Aorta (tissue), 5 donors: ENCODE measurements at regions not wholly inside any gene's neighbourhood (a gene's known extent, or its start where the extent isn't known, plus 50 kb on each side); places are given as distances from the start of the nearest gene placed in this dataset.

Source experiments
- ATAC-seq: fragments of 200-7000 bp; cut with Tn5 transposase; one replicate; pipeline ENCODE4 v1.9.1; 2022; ENCODE audit warnings: moderate library complexity; ENCODE audit not compliant: low FRiP score
- DNase-seq, 2 donors: peaks; one replicate each; pipeline ENCODE4 v3.0.0-alpha.2; 2020
- H3K27ac ChIP-seq, 2 donors: one replicate each; pipeline ENCODE4 v1.5.1; 2013; ENCODE audit warnings: low read length in 2 of 2, mild to moderate bottlenecking in 2 of 2, moderate library complexity in 2 of 2, control low read depth in 1 of 2, inconsistent platforms in 1 of 2, low read depth in 1 of 2
- H3K27me3 ChIP-seq, 2 donors: one replicate each; pipeline ENCODE4 v1.6.1; 2013; ENCODE audit warnings: control low read depth in 1 of 2, low read length in 1 of 2, mild to moderate bottlenecking in 1 of 2, moderate library complexity in 1 of 2; ENCODE audit not compliant: insufficient read depth in 2 of 2, control insufficient read depth in 1 of 2
- H3K36me3 ChIP-seq, 2 donors: one replicate each; pipeline ENCODE4 v1.6.1; 2013; ENCODE audit warnings: control low read depth in 1 of 2, low read length in 1 of 2, mild to moderate bottlenecking in 1 of 2; ENCODE audit not compliant: insufficient read depth in 2 of 2, control insufficient read depth in 1 of 2
- H3K4me1 ChIP-seq, 2 donors: one replicate each; pipeline ENCODE4 v1.6.1; 2013; ENCODE audit warnings: low read length in 2 of 2, control low read depth in 1 of 2, mild to moderate bottlenecking in 1 of 2, moderate library complexity in 1 of 2; ENCODE audit not compliant: insufficient read depth in 2 of 2, control insufficient read depth in 1 of 2
- H3K4me3 ChIP-seq, 2 donors: one replicate each; pipeline ENCODE4 v1.5.1; 2013; ENCODE audit warnings: low read length in 2 of 2, control low read depth in 1 of 2, mild to moderate bottlenecking in 1 of 2
- H3K9me3 ChIP-seq: one replicate; pipeline ENCODE4 v1.6.1; 2013; ENCODE audit warnings: mild to moderate bottlenecking, low read length; ENCODE audit not compliant: control insufficient read depth
- WGBS, 2 donors: extraction: QIAGEN DNeasy Blood & Tissue Kit; methylation state at CpG; one replicate each; pipeline ENCODE4 v1.1.7; 2013; 5-methylcytosine and 5-hydroxymethylcytosine counted together
- intact Hi-C, 2 donors: fragments of 100-400 bp; cut with DNase I; formaldehyde crosslinking; loops; one replicate each; pipeline versions ENCODE4 v1.14.2 to v1.15.0; 2022
- donor health status: healthy with polysubstance abuse.
- donor health status: Bipolar disorder and iron deficiency.
- donor health status: DM: no; HTN: no; CAD: no.
- donor health status: DM: no; HTN: no; CAD: no.
- donor health status: DM: yes; HTN: yes; CAD: no.

DNA sequence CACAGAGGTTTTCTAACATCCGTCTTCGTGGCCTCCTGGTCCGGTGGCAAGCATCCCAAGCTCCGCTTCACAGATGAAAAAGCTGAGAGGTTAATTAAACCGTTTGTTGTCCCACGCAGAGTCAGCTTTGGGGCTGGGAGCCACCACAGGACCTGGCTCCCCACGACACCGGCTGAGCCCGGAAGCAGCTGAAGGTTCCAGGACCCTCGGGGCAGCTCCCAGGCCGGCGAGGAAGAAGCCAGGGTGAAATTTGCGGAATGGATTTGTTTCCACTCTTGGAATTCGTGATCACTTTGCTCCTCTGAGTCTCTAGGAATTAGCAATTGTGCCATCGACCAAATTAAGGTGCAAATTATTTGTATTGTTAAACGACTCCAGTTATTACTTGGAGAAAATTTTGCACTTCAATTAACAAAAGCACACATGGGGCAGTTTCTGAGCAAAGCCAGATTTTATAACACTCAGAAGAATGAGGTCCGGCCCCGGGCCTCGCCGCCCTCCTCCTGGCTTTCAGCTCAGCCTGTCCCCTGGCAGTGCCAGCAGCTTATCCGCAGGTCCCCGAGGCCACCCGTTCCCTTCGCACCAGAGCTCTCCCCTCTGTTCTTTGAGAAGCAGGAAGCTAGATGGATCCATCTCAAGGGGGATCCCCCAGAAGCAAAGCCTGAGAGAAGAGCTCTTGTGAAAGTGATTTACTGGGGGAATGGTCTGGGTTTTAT is 69.1 kb downstream of the SIK1 start:
- no peak for DNase-seq
- intact Hi-C loops: no loop called here
- no peaks in the 10 kb centered on the region for H3K36me3 ChIP-seq
- no peak overlapping the region for H3K4me3 ChIP-seq
- 56 to 64% methylated on average over 24 of the region's 24 CpGs for WGBS, 2 donors
- H3K27me3 ChIP-seq: no peaks in the 10 kb centered on the region
- ATAC-seq: no peak
- H3K27ac ChIP-seq: no peak overlapping the region
- no peaks in the 10 kb centered on the region for H3K4me1 ChIP-seq
- no peaks in the 10 kb centered on the region for H3K9me3 ChIP-seq

DNA sequence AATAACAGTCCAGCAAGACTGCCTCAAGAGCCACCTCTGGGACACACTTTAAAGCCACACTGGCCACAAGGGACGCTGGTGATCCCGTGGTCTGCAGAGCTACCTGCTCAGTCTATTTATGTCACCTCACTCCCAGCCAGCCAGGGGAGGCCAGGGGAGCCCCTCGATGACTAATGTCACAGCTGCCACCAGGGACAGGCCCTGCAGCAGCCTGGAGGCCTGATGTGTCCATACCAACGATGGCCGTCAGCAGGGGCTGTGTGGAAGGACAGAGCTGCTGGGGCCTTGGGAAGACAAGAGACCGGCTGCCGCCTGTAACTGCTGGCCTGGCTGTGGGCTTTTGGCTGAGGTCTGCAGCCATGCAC is 71.0 kb downstream of the SIK1 start:
- H3K36me3 ChIP-seq: no peaks in the 10 kb centered on the region
- ATAC-seq (no peak), DNase-seq (no peak)
- intact Hi-C loops: no loop called here
- H3K9me3 ChIP-seq: no peaks in the 10 kb centered on the region
- H3K4me3 ChIP-seq: no peak overlapping the region
- WGBS, 2 donors: 72 to 76% methylated on average over 7 of the region's 7 CpGs
- H3K4me1 ChIP-seq: no peaks in the 10 kb centered on the region
- H3K27me3 ChIP-seq: no peaks in the 10 kb centered on the region
- no peak overlapping the region for H3K27ac ChIP-seq

DNA sequence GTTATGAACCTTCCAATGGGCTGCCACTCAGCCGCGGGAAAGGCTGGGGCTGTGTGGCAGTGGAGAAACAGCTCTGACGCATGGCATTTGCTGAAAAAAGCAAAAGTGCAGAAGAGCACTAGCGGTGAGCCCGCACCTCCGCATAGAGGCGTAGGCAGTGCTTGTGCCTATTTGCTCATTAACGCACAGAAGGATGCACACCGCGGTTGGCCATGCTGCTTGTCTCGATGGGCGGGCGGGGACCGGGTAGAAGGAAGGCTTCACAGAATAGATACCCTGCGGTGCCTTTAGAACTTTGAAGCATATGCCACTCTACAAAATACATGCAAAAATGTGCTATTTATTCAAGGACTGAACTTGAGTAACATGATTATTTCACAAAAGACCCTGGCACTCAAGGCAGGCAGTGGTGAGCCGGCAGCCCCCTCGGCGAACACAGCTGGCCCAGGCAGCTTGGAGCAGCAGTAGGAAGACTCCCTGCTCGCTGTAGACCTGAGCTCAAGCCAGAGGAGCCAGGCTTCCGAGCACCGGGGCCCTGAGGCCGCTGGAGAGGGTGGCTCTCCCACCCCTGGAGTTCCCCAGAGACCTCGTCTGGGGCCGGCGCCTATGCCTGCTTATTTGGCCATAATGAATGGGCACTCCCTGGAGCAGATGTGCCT is 71.5 kb downstream of the SIK1 start:
- intact Hi-C loops: no loop called here
- no peaks in the 10 kb centered on the region for H3K36me3 ChIP-seq
- no peaks in the 10 kb centered on the region for H3K4me1 ChIP-seq
- no peak overlapping the region for H3K27ac ChIP-seq
- ATAC-seq (no peak), DNase-seq (no peak)
- H3K9me3 ChIP-seq: no peaks in the 10 kb centered on the region
- WGBS, 2 donors: 82% methylated on average over 25 of the region's 25 CpGs
- H3K27me3 ChIP-seq: no peaks in the 10 kb centered on the region
- no peak overlapping the region for H3K4me3 ChIP-seq

DNA sequence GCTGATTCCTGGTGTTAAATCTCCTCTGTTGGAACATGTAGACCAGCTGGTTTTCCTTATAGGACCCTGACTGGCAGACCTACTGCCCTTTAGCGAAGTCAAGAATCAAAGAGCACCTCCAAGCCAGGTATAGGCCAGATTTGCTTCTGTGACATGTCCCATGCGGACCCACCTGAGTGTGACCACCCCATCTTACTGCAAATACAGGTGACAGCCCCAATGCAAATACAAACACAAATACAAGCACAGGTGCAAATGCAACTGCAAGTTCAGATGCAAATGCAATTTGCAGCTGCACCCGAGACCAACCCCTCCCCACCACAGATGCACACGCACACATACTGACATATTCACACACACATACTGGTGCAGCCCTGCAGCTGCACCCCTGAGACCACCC is 72.3 kb downstream of the SIK1 start:
- Histone ChIP-seq H3K27me3 (no peaks in the 10 kb centered on the region), H3K27ac (no peak overlapping the region), H3K4me3 (no peak overlapping the region), H3K9me3 (no peaks in the 10 kb centered on the region), H3K4me1 (no peaks in the 10 kb centered on the region), H3K36me3 (no peaks in the 10 kb centered on the region)
- no peak for DNase-seq
- WGBS, 2 donors: 94 to 96% methylated on average over 4 of the region's 4 CpGs
- intact Hi-C loops: no loop called here
- ATAC-seq: no peak

GRCh38 chr21:43354026-43354420 is 72.9 kb downstream of the SIK1 start:
- ATAC-seq (no peak), DNase-seq (no peak)
- Histone ChIP-seq H3K4me3 (no peak overlapping the region), H3K36me3 (no peaks in the 10 kb centered on the region), H3K27ac (no peak overlapping the region), H3K4me1 (no peaks in the 10 kb centered on the region), H3K9me3 (no peaks in the 10 kb centered on the region), H3K27me3 (no peaks in the 10 kb centered on the region)
- 88 to 94% methylated on average over 13 to 14 of the region's 14 CpGs for WGBS, 2 donors
- intact Hi-C loops: no loop called here

DNA sequence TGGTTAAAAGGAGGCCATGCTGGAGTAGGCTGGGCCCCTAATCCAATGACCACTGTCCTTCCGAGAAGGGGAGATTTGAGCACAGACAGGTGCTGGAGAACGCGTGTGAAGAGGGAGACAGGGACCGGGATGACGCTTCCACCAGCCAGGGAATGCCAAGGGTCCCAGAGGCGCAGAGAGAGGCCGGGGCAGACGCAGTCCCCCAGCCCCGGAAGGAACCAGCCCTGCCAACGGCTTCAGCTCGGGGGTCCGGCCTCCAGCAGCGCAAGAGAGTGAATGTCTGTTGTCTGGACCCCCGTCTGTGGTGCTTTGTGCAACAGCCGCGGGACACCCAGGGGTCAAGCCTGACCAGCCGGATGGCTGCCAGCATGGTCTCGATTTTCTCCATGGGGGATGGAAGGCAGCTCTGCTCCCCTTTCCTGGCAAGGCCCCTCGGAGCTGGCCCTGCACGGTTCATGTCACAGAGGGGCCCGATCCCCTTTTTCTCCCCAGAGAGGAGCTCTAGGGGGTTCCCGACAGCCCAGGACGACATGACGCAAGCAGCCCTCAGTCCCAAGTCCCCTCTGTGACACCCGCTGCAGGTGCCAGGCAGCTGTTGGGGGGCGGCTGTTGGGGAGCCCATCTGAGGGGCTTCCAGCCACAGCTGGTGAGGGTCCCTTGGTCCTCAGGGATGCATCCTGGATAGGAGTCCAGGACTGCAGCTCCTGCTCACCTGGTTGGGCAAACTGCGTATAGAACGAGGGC is 73.5 kb downstream of the SIK1 start:
- no peak for DNase-seq
- ATAC-seq: peak; percentile 20
- Histone ChIP-seq H3K27me3 (no peaks in the 10 kb centered on the region), H3K9me3 (no peaks in the 10 kb centered on the region), H3K4me1 (no peaks in the 10 kb centered on the region), H3K36me3 (no peaks in the 10 kb centered on the region), H3K27ac (no peak overlapping the region), H3K4me3 (no peak overlapping the region)
- WGBS, 2 donors: 94% methylated on average over 27 to 28 of the region's 28 CpGs
- intact Hi-C loops: no loop called here

GRCh38 chr21:43352568-43353281 is 74.2 kb downstream of the SIK1 start:
- intact Hi-C loops: no loop called here
- ATAC-seq: no peak
- no peak overlapping the region for H3K4me3 ChIP-seq
- no peaks in the 10 kb centered on the region for H3K27me3 ChIP-seq
- H3K36me3 ChIP-seq: no peaks in the 10 kb centered on the region
- DNase-seq: no peak
- H3K4me1 ChIP-seq: no peaks in the 10 kb centered on the region
- 94 to 95% methylated on average over 16 of the region's 16 CpGs for WGBS, 2 donors
- H3K27ac ChIP-seq: no peak overlapping the region
- H3K9me3 ChIP-seq: no peaks in the 10 kb centered on the region

DNA sequence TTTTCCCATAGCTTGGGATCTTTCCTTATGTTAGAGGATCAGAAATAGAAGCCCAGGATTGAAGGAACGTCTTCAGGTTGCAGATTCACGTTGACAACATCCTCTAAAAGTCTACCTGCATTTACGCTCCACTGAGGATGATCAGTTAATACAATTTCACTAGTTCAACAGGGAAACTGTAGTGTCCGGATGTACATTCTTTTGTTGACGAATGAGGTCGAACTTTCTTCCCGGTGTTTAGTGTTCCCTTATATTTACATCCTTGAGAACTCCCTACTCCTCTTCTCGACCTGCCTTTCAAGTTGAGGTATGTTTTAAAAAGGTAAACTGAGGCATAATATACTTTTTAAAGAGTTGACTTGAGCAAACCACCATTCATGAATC is 74.8 kb downstream of the SIK1 start:
- no peak overlapping the region for H3K27ac ChIP-seq
- DNase-seq (no peak), ATAC-seq (no peak)
- no peaks in the 10 kb centered on the region for H3K36me3 ChIP-seq
- no peaks in the 10 kb centered on the region for H3K4me1 ChIP-seq
- WGBS, 2 donors: 91 to 93% methylated on average over 8 of the region's 8 CpGs
- H3K27me3 ChIP-seq: no peaks in the 10 kb centered on the region
- H3K4me3 ChIP-seq: no peak overlapping the region
- no peaks in the 10 kb centered on the region for H3K9me3 ChIP-seq
- intact Hi-C loops: no loop called here
